K562 (cell line): ENCODE measurements at regions not wholly inside any gene's neighbourhood (a gene's known extent, or its start where the extent isn't known, plus 50 kb on each side); places are given as distances from the start of the nearest gene placed in this dataset.

ENCODE experiments used
- CTCF ChIP-seq, 3 experiments: IDR thresholded peaks in 2 of 3; conservative IDR thresholded peaks in 1 of 3; 2 replicates each; pipeline ENCODE4 v1.5.1; 2011 to 2012; ENCODE audit warnings: low read length in 3 of 3, mild to moderate bottlenecking in 3 of 3, control low read depth in 2 of 3, improper control_type of control experiment in 1 of 3, inconsistent platforms in 1 of 3, low read depth in 1 of 3, mixed read lengths in 1 of 3, moderate library complexity in 1 of 3; ENCODE audit not compliant: insufficient read depth in 2 of 3
- EZH2 ChIP-seq: IDR thresholded peaks from 2 replicates; pipeline ENCODE4 v1.6.1; 2012; ENCODE audit warnings: low read depth, mild to moderate bottlenecking, inconsistent platforms, low read length, borderline replicate concordance
- FOXM1 ChIP-seq, 2 experiments: fragments of 450-650 bp in 1 of 2; sonication (generic) in 1 of 2; formaldehyde crosslinking in 1 of 2; IDR thresholded peaks; 2 replicates each; pipeline versions ENCODE4 v1.6.1 to v1.9.0; 2017 to 2022; ENCODE audit warnings: low read depth in 2 of 2, mild to moderate bottlenecking in 2 of 2, missing genetic modification reagents in 1 of 2, moderate library complexity in 1 of 2
- FOXP1 ChIP-seq: sonication (generic); formaldehyde crosslinking; IDR thresholded peaks from 2 replicates; pipeline ENCODE4 v1.8.0; 2022; ENCODE audit warnings: mild to moderate bottlenecking, missing genetic modification reagents
- JUNB ChIP-seq: fragments of 450-650 bp; formaldehyde crosslinking; conservative IDR thresholded peaks from 2 replicates; pipeline ENCODE4 v1.4.0; 2020; ENCODE audit warnings: mild to moderate bottlenecking
- PCBP2 ChIP-seq: fragments of 200-400 bp; formaldehyde crosslinking; IDR thresholded peaks from 2 replicates; pipeline ENCODE4 v1.6.1; 2018; ENCODE audit warnings: low read length, low read depth, mild to moderate bottlenecking, moderate library complexity; ENCODE audit not compliant: poor library complexity, severe bottlenecking
- TAF1 ChIP-seq: IDR thresholded peaks from 2 replicates; pipeline ENCODE4 v1.6.1; 2011; ENCODE audit warnings: mild to moderate bottlenecking, low read length, moderate library complexity; ENCODE audit not compliant: insufficient read depth, control insufficient read depth, severe bottlenecking; ENCODE audit errors: extremely low read depth
- ZNF347 ChIP-seq: fragments of 450-650 bp; formaldehyde crosslinking; IDR thresholded peaks from 2 replicates; pipeline ENCODE4 v1.4.0; 2020; ENCODE audit warnings: low read depth, mild to moderate bottlenecking, moderate library complexity
- TF ChIP-seq, protein P1 (sequence below): sonication (generic); formaldehyde crosslinking; IDR thresholded peaks from 2 replicates; pipeline ENCODE4 v1.8.0; 2022; ENCODE audit warnings: missing genetic modification reagents, mild to moderate bottlenecking, borderline replicate concordance

- TF ChIP-seq, protein P1, sequence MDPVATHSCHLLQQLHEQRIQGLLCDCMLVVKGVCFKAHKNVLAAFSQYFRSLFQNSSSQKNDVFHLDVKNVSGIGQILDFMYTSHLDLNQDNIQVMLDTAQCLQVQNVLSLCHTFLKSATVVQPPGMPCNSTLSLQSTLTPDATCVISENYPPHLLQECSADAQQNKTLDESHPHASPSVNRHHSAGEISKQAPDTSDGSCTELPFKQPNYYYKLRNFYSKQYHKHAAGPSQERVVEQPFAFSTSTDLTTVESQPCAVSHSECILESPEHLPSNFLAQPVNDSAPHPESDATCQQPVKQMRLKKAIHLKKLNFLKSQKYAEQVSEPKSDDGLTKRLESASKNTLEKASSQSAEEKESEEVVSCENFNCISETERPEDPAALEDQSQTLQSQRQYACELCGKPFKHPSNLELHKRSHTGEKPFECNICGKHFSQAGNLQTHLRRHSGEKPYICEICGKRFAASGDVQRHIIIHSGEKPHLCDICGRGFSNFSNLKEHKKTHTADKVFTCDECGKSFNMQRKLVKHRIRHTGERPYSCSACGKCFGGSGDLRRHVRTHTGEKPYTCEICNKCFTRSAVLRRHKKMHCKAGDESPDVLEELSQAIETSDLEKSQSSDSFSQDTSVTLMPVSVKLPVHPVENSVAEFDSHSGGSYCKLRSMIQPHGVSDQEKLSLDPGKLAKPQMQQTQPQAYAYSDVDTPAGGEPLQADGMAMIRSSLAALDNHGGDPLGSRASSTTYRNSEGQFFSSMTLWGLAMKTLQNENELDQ (CRISPR knock-in tag): no peak
- TF ChIP-seq EZH2: no peak
- no peak for TF ChIP-seq FOXM1 (IDR thresholded peaks at IDR 0.05; ENCODE audit: low read depth)
- no peak for TF ChIP-seq FOXM1 (CRISPR knock-in tag; IDR thresholded peaks at IDR 0.05; ENCODE audit: low read depth)
- TF ChIP-seq CTCF (IDR thresholded peaks at IDR 0.05 in 2 of 3, conservative IDR thresholded peaks at IDR 0.05 in 1 of 3; ENCODE audit: insufficient read depth in 2 of 3, low read depth in 1 of 3, low read length in 3 of 3): no peak
- TF ChIP-seq JUNB (CRISPR knock-in tag): no peak
- TF ChIP-seq PCBP2: no peak
- no peak for TF ChIP-seq ZNF347 (CRISPR knock-in tag)
- no peak for TF ChIP-seq FOXP1
- no peak for TF ChIP-seq TAF1
These were observed 1023.6 kb downstream of the TMEM182 start for GRCh38 chr2:103785432-103785831.
